Fibroblast of the aortic adventitia (primary cell): ENCODE measurements at regions not wholly inside any gene's neighbourhood (a gene's known extent, or its start where the extent isn't known, plus 50 kb on each side); places are given as distances from the start of the nearest gene placed in this dataset.
"Not testable (repeated sequence)": the region's sequence is repeated elsewhere in the genome, so short reads cannot be mapped to it uniquely, and the experiment has no call there.

Source experiments
- DNase-seq: peaks from one replicate; pipeline ENCODE4 v3.0.0-alpha.2; 2010; ENCODE audit warnings: low read depth
- H3K4me3 ChIP-seq: 2 replicates; pipeline ENCODE4 v1.5.1; 2011; ENCODE audit warnings: low read depth, mild to moderate bottlenecking, control low read depth, low read length, moderate library complexity
- CTCF ChIP-seq: IDR thresholded peaks from 2 replicates; pipeline ENCODE4 v1.5.1; 2011; ENCODE audit warnings: mild to moderate bottlenecking, low read length, control low read depth, inconsistent platforms; ENCODE audit not compliant: insufficient read depth

GRCh38 chr16:48029768-48030167 is 126.0 kb downstream of the ABCC12 start:
- peak; percentile 20 for TF ChIP-seq CTCF
- DNase-seq = no peak
- no peak overlapping the region for H3K4me3 ChIP-seq

- no peak for DNase-seq
- H3K4me3 ChIP-seq = no peak overlapping the region
- no peak for TF ChIP-seq CTCF
Measured at GRCh38 chr16:48025359-48025758, 130.4 kb downstream of the ABCC12 start.

- DNase-seq = no peak
- no peak overlapping the region for H3K4me3 ChIP-seq
- no peak for TF ChIP-seq CTCF
Measured at GRCh38 chr16:48024042-48024441, 131.8 kb downstream of the ABCC12 start.

GRCh38 chr16:48022496-48022895 is 133.3 kb downstream of the ABCC12 start:
- H3K4me3 ChIP-seq = no peak overlapping the region
- TF ChIP-seq CTCF = no peak
- no peak for DNase-seq

- not testable (repeated sequence) for DNase-seq, H3K4me3 ChIP-seq
Measured at GRCh38 chr16:48020617-48021016, 135.2 kb downstream of the ABCC12 start.

- H3K4me3 ChIP-seq = no peak overlapping the region
- TF ChIP-seq CTCF = no peak
- peak; percentile 43 for DNase-seq
Measured at GRCh38 chr16:48014349-48015135, 141.3 kb downstream of the ABCC12 start.

GRCh38 chr16:48013491-48013901 is 142.3 kb downstream of the ABCC12 start:
- TF ChIP-seq CTCF = no peak
- peak; percentile 59 for DNase-seq
- H3K4me3 ChIP-seq = no peak overlapping the region
